ENCODE measurements at regions not wholly inside any gene's neighbourhood (a gene's known extent, or its start where the extent isn't known, plus 50 kb on each side); places are given as distances from the start of the nearest gene placed in this dataset.

- Histone ChIP-seq H3K27me3 (ENCODE audit: control insufficient read depth in 3 of 3, insufficient read depth in 3 of 3, low read length in 3 of 3) (no peaks in the 10 kb centered on the region), H3K27ac (ENCODE audit: low read depth in 1 of 3, low read length in 2 of 3) (no peak overlapping the region), H3K36me3 (ENCODE audit: control insufficient read depth in 3 of 3, insufficient read depth in 2 of 3, low read depth in 1 of 3, low read length in 3 of 3) (no peaks in the 10 kb centered on the region), H3K4me3 (ENCODE audit: low read depth in 1 of 3, low read length in 3 of 3) (no peak overlapping the region), H3K4me1 (ENCODE audit: control insufficient read depth in 3 of 3, insufficient read depth in 2 of 3, low read depth in 1 of 3, low read length in 2 of 3) (no peaks in the 10 kb centered on the region), H3K9me3 (ENCODE audit: control insufficient read depth in 2 of 2, insufficient read depth in 1 of 2, low read depth in 1 of 2, low read length in 1 of 2) (peaks cover 0 to 7% of the 10 kb centered on the region in 2 donors)
- no peak for DNase-seq
- FAIRE-seq, result no peak
- 92 to 96% (median 94%) methylated on average over 3 of the region's 3 CpGs for WGBS, 3 donors
Observed at GRCh38 chr3:40867797-40868196, 331.5 kb upstream of the CTNNB1 start.

GRCh38 chr3:40869013-40869412 is 330.3 kb upstream of the CTNNB1 start:
- no peak for FAIRE-seq
- Histone ChIP-seq H3K9me3 (ENCODE audit: control insufficient read depth in 2 of 2, insufficient read depth in 1 of 2, low read depth in 1 of 2, low read length in 1 of 2) (peaks cover 0 to 7% of the 10 kb centered on the region in 2 donors), H3K27me3 (ENCODE audit: control insufficient read depth in 3 of 3, insufficient read depth in 3 of 3, low read length in 3 of 3) (no peaks in the 10 kb centered on the region), H3K27ac (ENCODE audit: low read depth in 1 of 3, low read length in 2 of 3) (no peak overlapping the region), H3K4me1 (ENCODE audit: control insufficient read depth in 3 of 3, insufficient read depth in 2 of 3, low read depth in 1 of 3, low read length in 2 of 3) (no peaks in the 10 kb centered on the region), H3K4me3 (ENCODE audit: low read depth in 1 of 3, low read length in 3 of 3) (no peak overlapping the region), H3K36me3 (ENCODE audit: control insufficient read depth in 3 of 3, insufficient read depth in 2 of 3, low read depth in 1 of 3, low read length in 3 of 3) (no peaks in the 10 kb centered on the region)
- 75 to 76% (median 76%) methylated on average over 4 of the region's 4 CpGs for WGBS, 3 donors
- no peak for DNase-seq

GRCh38 chr3:40869939-40870338 is 329.4 kb upstream of the CTNNB1 start:
- DNase-seq (no peak), FAIRE-seq (no peak)
- WGBS, 3 donors, result 74 to 83% (median 77%) methylated on average over 2 of the region's 2 CpGs
- no peaks in the 10 kb centered on the region for H3K27me3 ChIP-seq (ENCODE audit: control insufficient read depth in 3 of 3, insufficient read depth in 3 of 3, low read length in 3 of 3)
- H3K27ac ChIP-seq (ENCODE audit: low read depth in 1 of 3, low read length in 2 of 3), result no peak overlapping the region
- H3K4me1 ChIP-seq (ENCODE audit: control insufficient read depth in 3 of 3, insufficient read depth in 2 of 3, low read depth in 1 of 3, low read length in 2 of 3), result no peaks in the 10 kb centered on the region
- H3K36me3 ChIP-seq (ENCODE audit: control insufficient read depth in 3 of 3, insufficient read depth in 2 of 3, low read depth in 1 of 3, low read length in 3 of 3), result no peaks in the 10 kb centered on the region
- peaks cover 0 to 7% of the 10 kb centered on the region in 2 donors for H3K9me3 ChIP-seq (ENCODE audit: control insufficient read depth in 2 of 2, insufficient read depth in 1 of 2, low read depth in 1 of 2, low read length in 1 of 2)
- H3K4me3 ChIP-seq (ENCODE audit: low read depth in 1 of 3, low read length in 3 of 3), result no peak overlapping the region

- H3K27ac ChIP-seq (ENCODE audit: low read depth in 1 of 3, low read length in 2 of 3), result no peak overlapping the region
- H3K4me1 ChIP-seq (ENCODE audit: control insufficient read depth in 3 of 3, insufficient read depth in 2 of 3, low read depth in 1 of 3, low read length in 2 of 3), result no peaks in the 10 kb centered on the region
- DNase-seq, result no peak
- H3K9me3 ChIP-seq (ENCODE audit: control insufficient read depth in 2 of 2, insufficient read depth in 1 of 2, low read depth in 1 of 2, low read length in 1 of 2), result peaks cover 0 to 5% of the 10 kb centered on the region in 2 donors
- H3K27me3 ChIP-seq (ENCODE audit: control insufficient read depth in 3 of 3, insufficient read depth in 3 of 3, low read length in 3 of 3), result no peaks in the 10 kb centered on the region
- H3K4me3 ChIP-seq (ENCODE audit: low read depth in 1 of 3, low read length in 3 of 3), result no peak overlapping the region
- no peak for FAIRE-seq
- no peaks in the 10 kb centered on the region for H3K36me3 ChIP-seq (ENCODE audit: control insufficient read depth in 3 of 3, insufficient read depth in 2 of 3, low read depth in 1 of 3, low read length in 3 of 3)
- 24 to 47% (median 43%) methylated on average over 4 of the region's 4 CpGs for WGBS, 3 donors
Observed at GRCh38 chr3:40871394-40871793, 327.9 kb upstream of the CTNNB1 start.

GRCh38 chr3:40872258-40872920 is 326.9 kb upstream of the CTNNB1 start:
- DNase-seq (no peak), FAIRE-seq (no peak)
- H3K27me3 ChIP-seq (ENCODE audit: control insufficient read depth in 3 of 3, insufficient read depth in 3 of 3, low read length in 3 of 3), result no peaks in the 10 kb centered on the region
- H3K4me3 ChIP-seq (ENCODE audit: low read depth in 1 of 3, low read length in 3 of 3), result no peak overlapping the region
- WGBS, 3 donors, result 68 to 76% (median 69%) methylated on average over 6 of the region's 6 CpGs
- no peaks in the 10 kb centered on the region for H3K9me3 ChIP-seq (ENCODE audit: control insufficient read depth in 2 of 2, insufficient read depth in 1 of 2, low read depth in 1 of 2, low read length in 1 of 2)
- H3K4me1 ChIP-seq (ENCODE audit: control insufficient read depth in 3 of 3, insufficient read depth in 2 of 3, low read depth in 1 of 3, low read length in 2 of 3), result no peaks in the 10 kb centered on the region
- H3K36me3 ChIP-seq (ENCODE audit: control insufficient read depth in 3 of 3, insufficient read depth in 2 of 3, low read depth in 1 of 3, low read length in 3 of 3), result no peaks in the 10 kb centered on the region
- H3K27ac ChIP-seq (ENCODE audit: low read depth in 1 of 3, low read length in 2 of 3), result no peak overlapping the region

- FAIRE-seq (no peak), DNase-seq (peak; percentile 45 to 46)
- Histone ChIP-seq H3K36me3 (ENCODE audit: control insufficient read depth in 3 of 3, insufficient read depth in 2 of 3, low read depth in 1 of 3, low read length in 3 of 3) (no peaks in the 10 kb centered on the region), H3K27ac (ENCODE audit: low read depth in 1 of 3, low read length in 2 of 3) (no peak overlapping the region), H3K4me3 (ENCODE audit: low read depth in 1 of 3, low read length in 3 of 3) (no peak overlapping the region), H3K27me3 (ENCODE audit: control insufficient read depth in 3 of 3, insufficient read depth in 3 of 3, low read length in 3 of 3) (no peaks in the 10 kb centered on the region), H3K9me3 (ENCODE audit: control insufficient read depth in 2 of 2, insufficient read depth in 1 of 2, low read depth in 1 of 2, low read length in 1 of 2) (no peaks in the 10 kb centered on the region), H3K4me1 (ENCODE audit: control insufficient read depth in 3 of 3, insufficient read depth in 2 of 3, low read depth in 1 of 3, low read length in 2 of 3) (peaks cover 0 to 5% (median under 1%) of the 10 kb centered on the region in 3 donors)
- WGBS, 3 donors, result 26 to 64% (median 35%) methylated on average over 2 of the region's 2 CpGs
Observed at GRCh38 chr3:40873476-40873875, 325.8 kb upstream of the CTNNB1 start.

GRCh38 chr3:40873934-40874699 is 325.2 kb upstream of the CTNNB1 start:
- FAIRE-seq, result no peak
- 80 to 88% (median 86%) methylated on average over 6 of the region's 6 CpGs for WGBS, 3 donors
- H3K36me3 ChIP-seq (ENCODE audit: control insufficient read depth in 3 of 3, insufficient read depth in 2 of 3, low read depth in 1 of 3, low read length in 3 of 3), result no peaks in the 10 kb centered on the region
- H3K27me3 ChIP-seq (ENCODE audit: control insufficient read depth in 3 of 3, insufficient read depth in 3 of 3, low read length in 3 of 3), result no peaks in the 10 kb centered on the region
- H3K4me1 ChIP-seq (ENCODE audit: control insufficient read depth in 3 of 3, insufficient read depth in 2 of 3, low read depth in 1 of 3, low read length in 2 of 3), result peaks cover 0 to 5% (median 3%) of the 10 kb centered on the region in 3 donors
- H3K27ac ChIP-seq (ENCODE audit: low read depth in 1 of 3, low read length in 2 of 3), result no peak overlapping the region
- H3K9me3 ChIP-seq (ENCODE audit: control insufficient read depth in 2 of 2, insufficient read depth in 1 of 2, low read depth in 1 of 2, low read length in 1 of 2), result no peaks in the 10 kb centered on the region
- no peak overlapping the region for H3K4me3 ChIP-seq (ENCODE audit: low read depth in 1 of 3, low read length in 3 of 3)
- no peak for DNase-seq

GRCh38 chr3:40875581-40875980 is 323.7 kb upstream of the CTNNB1 start:
- no peaks in the 10 kb centered on the region for H3K9me3 ChIP-seq (ENCODE audit: control insufficient read depth in 2 of 2, insufficient read depth in 1 of 2, low read depth in 1 of 2, low read length in 1 of 2)
- no peak overlapping the region for H3K4me3 ChIP-seq (ENCODE audit: low read depth in 1 of 3, low read length in 3 of 3)
- DNase-seq, result no peak
- 69 to 88% (median 85%) methylated on average over 1 of the region's 1 CpG for WGBS, 3 donors
- FAIRE-seq, result no peak
- H3K4me1 ChIP-seq (ENCODE audit: control insufficient read depth in 3 of 3, insufficient read depth in 2 of 3, low read depth in 1 of 3, low read length in 2 of 3), result peaks cover 0 to 5% (median 3%) of the 10 kb centered on the region in 3 donors
- H3K27ac ChIP-seq (ENCODE audit: low read depth in 1 of 3, low read length in 2 of 3), result no peak overlapping the region
- H3K27me3 ChIP-seq (ENCODE audit: control insufficient read depth in 3 of 3, insufficient read depth in 3 of 3, low read length in 3 of 3), result no peaks in the 10 kb centered on the region
- no peaks in the 10 kb centered on the region for H3K36me3 ChIP-seq (ENCODE audit: control insufficient read depth in 3 of 3, insufficient read depth in 2 of 3, low read depth in 1 of 3, low read length in 3 of 3)
